PC-9 (cell line): ENCODE measurements at regions not wholly inside any gene's neighbourhood (a gene's known extent, or its start where the extent isn't known, plus 50 kb on each side); places are given as distances from the start of the nearest gene placed in this dataset.

Source experiments
- EZH2 ChIP-seq: fragments of 200-600 bp; sonication (generic); IDR thresholded peaks from 2 replicates; pipeline ENCODE4 v1.8.0; 2017; ENCODE audit warnings: antibody characterized with exemption, low read depth
- TF ChIP-seq, protein P1 (sequence below): fragments of 200-600 bp; sonication (generic); conservative IDR thresholded peaks from 2 replicates; pipeline ENCODE4 v1.6.1; 2017; ENCODE audit warnings: mixed run types, antibody characterized with exemption, mild to moderate bottlenecking, moderate library complexity

- TF ChIP-seq, protein P1, sequence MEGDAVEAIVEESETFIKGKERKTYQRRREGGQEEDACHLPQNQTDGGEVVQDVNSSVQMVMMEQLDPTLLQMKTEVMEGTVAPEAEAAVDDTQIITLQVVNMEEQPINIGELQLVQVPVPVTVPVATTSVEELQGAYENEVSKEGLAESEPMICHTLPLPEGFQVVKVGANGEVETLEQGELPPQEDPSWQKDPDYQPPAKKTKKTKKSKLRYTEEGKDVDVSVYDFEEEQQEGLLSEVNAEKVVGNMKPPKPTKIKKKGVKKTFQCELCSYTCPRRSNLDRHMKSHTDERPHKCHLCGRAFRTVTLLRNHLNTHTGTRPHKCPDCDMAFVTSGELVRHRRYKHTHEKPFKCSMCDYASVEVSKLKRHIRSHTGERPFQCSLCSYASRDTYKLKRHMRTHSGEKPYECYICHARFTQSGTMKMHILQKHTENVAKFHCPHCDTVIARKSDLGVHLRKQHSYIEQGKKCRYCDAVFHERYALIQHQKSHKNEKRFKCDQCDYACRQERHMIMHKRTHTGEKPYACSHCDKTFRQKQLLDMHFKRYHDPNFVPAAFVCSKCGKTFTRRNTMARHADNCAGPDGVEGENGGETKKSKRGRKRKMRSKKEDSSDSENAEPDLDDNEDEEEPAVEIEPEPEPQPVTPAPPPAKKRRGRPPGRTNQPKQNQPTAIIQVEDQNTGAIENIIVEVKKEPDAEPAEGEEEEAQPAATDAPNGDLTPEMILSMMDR, result no peak
- no peak for TF ChIP-seq EZH2
Measured at GRCh38 chr6:44642870-44643522, 255.5 kb downstream of the CDC5L start.
